K562 (cell line): ENCODE measurements at regions not wholly inside any gene's neighbourhood (a gene's known extent, or its start where the extent isn't known, plus 50 kb on each side); places are given as distances from the start of the nearest gene placed in this dataset.
A peak's percentile ranks its signal among the peaks of the same experiment; 100 is the strongest.

Experiments used
- ATAC-seq: fragments of 200-7000 bp; cut with Tn5 transposase; 3 replicates; pipeline ENCODE4 v1.9.1; 2020; ENCODE audit warnings: moderate library complexity
- BruUV-seq: library from RNA; stranded (reverse); fragments of 400-500 nt; replicated peaks from 2 replicates; lab custom pipeline; 2021; lab: Mats Ljungman, UMichigan
- CTCF ChIA-PET: fragments of 300-600 bp; formaldehyde crosslinking; extraction: SDS; loops from one replicate; lab custom pipeline; 2021; ENCODE audit warnings: low intra/inter-chr PET ratio; lab: Yijun Ruan, JAX
- POLR2A ChIA-PET: fragments of 300-600, 350-650 bp; sonication (Branson Sonifier 250); formaldehyde crosslinking; extraction: SDS; loops from one replicate; lab custom pipeline; 2021; ENCODE audit warnings: antibody characterized with exemption, inconsistent platforms; lab: Yijun Ruan, JAX
- DNase-seq, 4 experiments: peaks; one replicate each; pipeline versions ENCODE4 v3.0.0 to v3.0.0-alpha.2; 2011 to 2018; ENCODE audit warnings: low spot score in 3 of 4, mixed read lengths in 3 of 4; ENCODE audit errors: extremely low read depth in 1 of 4
- FAIRE-seq: peaks from 2 replicates; lab custom pipeline; 2011; peaks lifted over from hg19 to GRCh38; lab: Jason Lieb, UNC
- H2AFZ ChIP-seq: 2 replicates; pipeline ENCODE4 v1.6.0; 2011; ENCODE audit warnings: low read depth, low read length, control low read depth, inconsistent platforms
- H3K27ac ChIP-seq: fragments of 200-600 bp; 3 replicates; pipeline ENCODE4 v1.8.0; 2011; ENCODE audit warnings: low read depth, mild to moderate bottlenecking, control low read depth, inconsistent platforms, low read length, moderate library complexity, mixed read lengths; ENCODE audit errors: extremely low read depth
- H3K27me3 ChIP-seq, 2 experiments: fragments of 300-600 bp in 1 of 2; 2 replicates in 1 of 2; 3 replicates in 1 of 2; pipeline versions ENCODE4 v1.6.0 to v1.8.0; 2011; ENCODE audit warnings: inconsistent platforms in 2 of 2, low read length in 2 of 2, mild to moderate bottlenecking in 1 of 2, mixed read lengths in 1 of 2, moderate library complexity in 1 of 2; ENCODE audit not compliant: control insufficient read depth in 2 of 2, insufficient read depth in 2 of 2
- H3K36me3 ChIP-seq: fragments of 300-600 bp; 3 replicates; pipeline ENCODE4 v1.8.0; 2011; ENCODE audit warnings: mild to moderate bottlenecking, low read length, inconsistent platforms; ENCODE audit not compliant: control insufficient read depth, insufficient read depth
- H3K4me1 ChIP-seq, 2 experiments: fragments of 200-600 bp in 1 of 2; replicated peaks in 1 of 2; 2 replicates in 1 of 2; 3 replicates in 1 of 2; pipeline versions ENCODE4 v1.5.1 to v1.8.0; 2011; ENCODE audit warnings: inconsistent platforms in 2 of 2, low read length in 2 of 2, mild to moderate bottlenecking in 1 of 2, mixed read lengths in 1 of 2, moderate library complexity in 1 of 2; ENCODE audit not compliant: control insufficient read depth in 2 of 2, insufficient read depth in 2 of 2
- H3K4me2 ChIP-seq: 2 replicates; pipeline ENCODE4 v1.6.1; 2011; ENCODE audit warnings: low read length, control low read depth, inconsistent platforms, mixed read lengths; ENCODE audit not compliant: insufficient read depth
- H3K4me3 ChIP-seq: fragments of 200-600 bp; sonication (generic), shearing (Covaris generic); 2 replicates; pipeline ENCODE4 v1.5.1; 2016; ENCODE audit warnings: control low read depth, inconsistent platforms
- H3K79me2 ChIP-seq: fragments of 200-600 bp; 3 replicates; pipeline ENCODE4 v1.8.0; 2011; ENCODE audit warnings: low read length, inconsistent platforms; ENCODE audit not compliant: control insufficient read depth, insufficient read depth
- H3K9ac ChIP-seq, 2 experiments: 2 replicates each; pipeline versions ENCODE4 v1.6.0 to v1.6.1; 2011; ENCODE audit warnings: low read depth in 2 of 2, low read length in 2 of 2, control low read depth in 1 of 2, inconsistent platforms in 1 of 2, mild to moderate bottlenecking in 1 of 2, mixed read lengths in 1 of 2; ENCODE audit not compliant: insufficient read depth in 1 of 2
- H3K9me1 ChIP-seq: one replicate; pipeline ENCODE4 v1.6.0; 2011; ENCODE audit warnings: inconsistent platforms, mild to moderate bottlenecking, low read length, moderate library complexity; ENCODE audit not compliant: control insufficient read depth, insufficient read depth
- H3K9me3 ChIP-seq: replicated peaks from 2 replicates; pipeline ENCODE4 v1.5.1; 2011; ENCODE audit warnings: low read depth, low read length, inconsistent platforms; ENCODE audit not compliant: control insufficient read depth, insufficient read depth
- H4K20me1 ChIP-seq: replicated peaks from 2 replicates; pipeline ENCODE4 v1.6.1; 2011; ENCODE audit warnings: low read length, inconsistent platforms, mixed read lengths; ENCODE audit not compliant: control insufficient read depth, insufficient read depth
- CBFA2T3 ChIP-seq: fragments of 450-650 bp; IDR thresholded peaks from 2 replicates; pipeline ENCODE4 v1.6.1; 2017
- EP400 ChIP-seq: fragments of 450-650 bp; IDR thresholded peaks from 2 replicates; pipeline ENCODE4 v1.6.1; 2017; ENCODE audit warnings: antibody characterized with exemption, mild to moderate bottlenecking, moderate library complexity
- FUS ChIP-seq: fragments of 200-400 bp; formaldehyde crosslinking; optimal IDR thresholded peaks from 2 replicates; pipeline ENCODE3; 2017; ENCODE audit warnings: low read depth, low read length
- HNRNPUL1 ChIP-seq: fragments of 200-400 bp; formaldehyde crosslinking; IDR thresholded peaks from 2 replicates; pipeline ENCODE4 v1.6.1; 2017; ENCODE audit warnings: low read length
- MYNN ChIP-seq, 2 experiments: sonication (generic); formaldehyde crosslinking in 1 of 2; IDR thresholded peaks; 2 replicates each; pipeline versions ENCODE4 v1.5.0 to v1.6.1; 2016 to 2020; ENCODE audit warnings: antibody characterized with exemption in 1 of 2, missing genetic modification reagents in 1 of 2
- PTRF ChIP-seq: fragments of 450-650 bp; IDR thresholded peaks from 2 replicates; pipeline ENCODE4 v1.6.1; 2016; ENCODE audit warnings: mild to moderate bottlenecking, missing genetic modification characterization, missing compliant biosample characterization
- XRCC4 ChIP-seq: IDR thresholded peaks from one replicate; pipeline ENCODE4 v1.6.1; 2011; ENCODE audit not compliant: insufficient read depth, insufficient read length; ENCODE audit errors: extremely low read depth
- WGBS: fragments of 100-300 bp; shearing (Covaris generic); methylation state at CpG from one replicate; pipeline ENCODE4 v1.1.6; 2016; ENCODE audit warnings: low coverage, mixed read lengths; ENCODE audit not compliant: insufficient coverage; ENCODE audit errors: missing lambda C conversion rate; 5-methylcytosine and 5-hydroxymethylcytosine counted together
- in situ Hi-C: fragments of 300-500 bp; cut with MboI; formaldehyde crosslinking; loops from 4 replicates; pipeline ENCODE4 v1.15.0; 2018; ENCODE audit warnings: inconsistent platforms, mixed read lengths
- intact Hi-C: fragments of 100-400 bp; cut with micrococcal nuclease; formaldehyde crosslinking; loops from 2 replicates; pipeline ENCODE4 v1.14.2; 2022
- TF ChIP-seq, protein P1 (sequence below): fragments of 250-450 bp; sonication (Bioruptor Pico); IDR thresholded peaks from 2 replicates; pipeline ENCODE4 v1.5.0; 2021

DNA sequence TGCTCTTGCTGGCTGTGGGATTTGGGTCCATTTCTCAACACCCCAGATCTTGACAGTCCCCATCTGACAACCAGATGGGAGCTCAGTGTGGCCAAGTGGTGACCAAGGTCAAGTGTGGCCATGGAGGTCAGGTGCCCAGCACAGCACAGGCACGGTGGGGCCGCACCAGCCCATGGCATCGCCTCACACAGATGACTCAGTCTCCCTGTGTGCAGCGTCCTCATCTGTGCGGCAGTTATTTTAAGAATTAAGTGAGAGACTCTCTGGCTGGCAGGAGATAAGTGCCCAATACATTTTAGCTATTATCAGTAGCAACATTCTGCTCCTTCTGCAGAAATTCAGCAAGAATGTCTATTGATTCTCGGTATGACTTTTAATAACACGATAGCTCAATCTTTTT, 167.2 kb downstream of the DDX1 start:
- no peak for DNase-seq
- no TSS peak for BruUV-seq
- H3K9me3 ChIP-seq, result no peaks in the 10 kb centered on the region
- POLR2A ChIA-PET, result interaction anchor here (0.9 to 1.1 kb wide), 2 partner anchors 35 to 246 kb away, joined by 3 read pairs; no protein-coding TSS in a partner anchor
- intact Hi-C loops, result no loop called here
- in situ Hi-C loops, result no loop called here
- CTCF ChIA-PET, result no interaction called here
- no peaks in the 10 kb centered on the region for H3K4me1 ChIP-seq
- no peak overlapping the region for H3K4me2 ChIP-seq
- no peak overlapping the region for H2AFZ ChIP-seq
- 1% methylated on average over 7 of the region's 7 CpGs for WGBS
- no peaks in the 10 kb centered on the region; the same call in 1 of the 2 replicates for H4K20me1 ChIP-seq
- no peak for FAIRE-seq
- no peak overlapping the region for H3K9ac ChIP-seq
- TF ChIP-seq EP400 (no peak), MYNN (IDR thresholded peaks at IDR 0.05) (no peak), MYNN (CRISPR knock-in tag; IDR thresholded peaks at IDR 0.05) (no peak), CBFA2T3 (peak; percentile 26; the same call in 1 of the 2 replicates), HNRNPUL1 (no peak), PTRF (no peak), XRCC4 (no peak), FUS (no peak)
- TF ChIP-seq, protein P1, sequence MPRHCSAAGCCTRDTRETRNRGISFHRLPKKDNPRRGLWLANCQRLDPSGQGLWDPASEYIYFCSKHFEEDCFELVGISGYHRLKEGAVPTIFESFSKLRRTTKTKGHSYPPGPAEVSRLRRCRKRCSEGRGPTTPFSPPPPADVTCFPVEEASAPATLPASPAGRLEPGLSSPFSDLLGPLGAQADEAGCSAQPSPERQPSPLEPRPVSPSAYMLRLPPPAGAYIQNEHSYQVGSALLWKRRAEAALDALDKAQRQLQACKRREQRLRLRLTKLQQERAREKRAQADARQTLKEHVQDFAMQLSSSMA (CRISPR knock-in tag), result no peak
- H3K79me2 ChIP-seq, result no peaks in the 10 kb centered on the region
- no peaks in the 10 kb centered on the region for H3K36me3 ChIP-seq
- peaks cover 4 to 44% of the 10 kb centered on the region in 2 experiments; a peak in 4 of 5 replicates for H3K27me3 ChIP-seq
- H3K4me3 ChIP-seq, result no peak overlapping the region
- no peak overlapping the region for H3K27ac ChIP-seq
- no peaks in the 10 kb centered on the region for H3K9me1 ChIP-seq
- no peak for ATAC-seq
